ENCODE measurements at regions not wholly inside any gene's neighbourhood (a gene's known extent, or its start where the extent isn't known, plus 50 kb on each side); places are given as distances from the start of the nearest gene placed in this dataset.

DNA sequence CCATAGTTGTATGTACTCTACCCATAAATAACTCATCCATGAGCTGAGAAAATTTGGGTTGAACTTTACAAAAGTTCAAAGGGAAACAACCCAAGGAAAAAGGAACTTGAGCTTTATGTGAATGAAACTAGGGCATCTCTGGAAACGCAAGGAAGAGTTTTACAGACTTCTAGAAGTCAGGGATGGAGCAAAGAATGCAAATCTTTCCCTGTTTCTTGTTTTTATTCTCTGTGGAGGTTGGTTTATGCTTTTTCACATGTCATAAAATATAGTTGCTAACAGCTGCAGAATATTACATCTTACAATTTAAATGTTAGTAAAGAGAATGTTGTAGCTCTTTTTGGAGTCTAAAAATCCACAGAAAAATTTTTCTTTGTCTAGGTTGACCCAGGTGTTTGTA, 754.1 kb downstream of the PCDH7 start:
- TF ChIP-seq YY1 (IDR thresholded peaks at IDR 0.05; ENCODE audit: extremely low read depth, insufficient replicate concordance, low read depth, low read length) (no peak), CTCF (IDR thresholded peaks at IDR 0.05 in 2 of 3, conservative IDR thresholded peaks at IDR 0.05 in 1 of 3; ENCODE audit: borderline replicate concordance in 1 of 3, insufficient read depth in 1 of 3, low read depth in 2 of 3, low read length in 2 of 3) (no peak), FOSL1 (IDR thresholded peaks at IDR 0.05; ENCODE audit: low read depth) (no peak)
- TF ChIP-seq, protein P1, sequence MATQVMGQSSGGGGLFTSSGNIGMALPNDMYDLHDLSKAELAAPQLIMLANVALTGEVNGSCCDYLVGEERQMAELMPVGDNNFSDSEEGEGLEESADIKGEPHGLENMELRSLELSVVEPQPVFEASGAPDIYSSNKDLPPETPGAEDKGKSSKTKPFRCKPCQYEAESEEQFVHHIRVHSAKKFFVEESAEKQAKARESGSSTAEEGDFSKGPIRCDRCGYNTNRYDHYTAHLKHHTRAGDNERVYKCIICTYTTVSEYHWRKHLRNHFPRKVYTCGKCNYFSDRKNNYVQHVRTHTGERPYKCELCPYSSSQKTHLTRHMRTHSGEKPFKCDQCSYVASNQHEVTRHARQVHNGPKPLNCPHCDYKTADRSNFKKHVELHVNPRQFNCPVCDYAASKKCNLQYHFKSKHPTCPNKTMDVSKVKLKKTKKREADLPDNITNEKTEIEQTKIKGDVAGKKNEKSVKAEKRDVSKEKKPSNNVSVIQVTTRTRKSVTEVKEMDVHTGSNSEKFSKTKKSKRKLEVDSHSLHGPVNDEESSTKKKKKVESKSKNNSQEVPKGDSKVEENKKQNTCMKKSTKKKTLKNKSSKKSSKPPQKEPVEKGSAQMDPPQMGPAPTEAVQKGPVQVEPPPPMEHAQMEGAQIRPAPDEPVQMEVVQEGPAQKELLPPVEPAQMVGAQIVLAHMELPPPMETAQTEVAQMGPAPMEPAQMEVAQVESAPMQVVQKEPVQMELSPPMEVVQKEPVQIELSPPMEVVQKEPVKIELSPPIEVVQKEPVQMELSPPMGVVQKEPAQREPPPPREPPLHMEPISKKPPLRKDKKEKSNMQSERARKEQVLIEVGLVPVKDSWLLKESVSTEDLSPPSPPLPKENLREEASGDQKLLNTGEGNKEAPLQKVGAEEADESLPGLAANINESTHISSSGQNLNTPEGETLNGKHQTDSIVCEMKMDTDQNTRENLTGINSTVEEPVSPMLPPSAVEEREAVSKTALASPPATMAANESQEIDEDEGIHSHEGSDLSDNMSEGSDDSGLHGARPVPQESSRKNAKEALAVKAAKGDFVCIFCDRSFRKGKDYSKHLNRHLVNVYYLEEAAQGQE (IDR thresholded peaks at IDR 0.05; ENCODE audit: low read depth) = no peak
- TF ChIP-seq, protein P2, sequence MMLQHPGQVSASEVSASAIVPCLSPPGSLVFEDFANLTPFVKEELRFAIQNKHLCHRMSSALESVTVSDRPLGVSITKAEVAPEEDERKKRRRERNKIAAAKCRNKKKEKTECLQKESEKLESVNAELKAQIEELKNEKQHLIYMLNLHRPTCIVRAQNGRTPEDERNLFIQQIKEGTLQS (IDR thresholded peaks at IDR 0.05) = no peak

Measured in HCT116 (cell line).